ENCODE measurements at regions not wholly inside any gene's neighbourhood (a gene's known extent, or its start where the extent isn't known, plus 50 kb on each side); places are given as distances from the start of the nearest gene placed in this dataset.

GRCh38 chr17:71765437-71765836, 355.4 kb upstream of the SOX9 start:
- TF ChIP-seq POLR2A (IDR thresholded peaks at IDR 0.05; ENCODE audit: low read depth, low read length) (no peak), POLR2AphosphoS5 (IDR thresholded peaks at IDR 0.05; ENCODE audit: low read depth, low read length) (no peak), TAF1 (IDR thresholded peaks at IDR 0.05; ENCODE audit: borderline replicate concordance, low read depth, low read length) (no peak)
